Stimulated activated CD4-positive, alpha-beta T cell treated with anti-CD3 and anti-CD28 coated beads, TNF-alpha, amount 100 ng/mL, for 1 hour (primary cell): ENCODE measurements at regions not wholly inside any gene's neighbourhood (a gene's known extent, or its start where the extent isn't known, plus 50 kb on each side); places are given as distances from the start of the nearest gene placed in this dataset.

Experiments
- DNase-seq, 3 donors: peaks; one replicate each; pipeline ENCODE4 v3.0.0-alpha.2; 2020; ENCODE audit warnings: low read depth in 3 of 3, low spot score in 1 of 3

- DNase-seq: no peak
These were observed 110.9 kb upstream of the C1orf174 start for GRCh38 chr1:4010814-4011605.

GRCh38 chr1:4016351-4017130 is 116.5 kb upstream of the C1orf174 start:
- no peak for DNase-seq

GRCh38 chr1:4017636-4018365 is 117.7 kb upstream of the C1orf174 start:
- no peak for DNase-seq

- DNase-seq: no peak
These were observed 118.5 kb upstream of the C1orf174 start for GRCh38 chr1:4018466-4019146.

- DNase-seq: no peak
These were observed 119.1 kb upstream of the C1orf174 start for GRCh38 chr1:4019147-4019521.

GRCh38 chr1:4019606-4020331 is 119.7 kb upstream of the C1orf174 start:
- DNase-seq: no peak

- DNase-seq: no peak
These were observed 120.4 kb upstream of the C1orf174 start for GRCh38 chr1:4020449-4020848.

- no peak for DNase-seq
These were observed 121.3 kb upstream of the C1orf174 start for GRCh38 chr1:4021136-4021973.

- no peak for DNase-seq
These were observed 121.8 kb upstream of the C1orf174 start for GRCh38 chr1:4021974-4022268.

- no peak for DNase-seq
These were observed 122.6 kb upstream of the C1orf174 start for GRCh38 chr1:4022715-4023114.

- DNase-seq: no peak
These were observed 123.6 kb upstream of the C1orf174 start for GRCh38 chr1:4023678-4024077.

- no peak for DNase-seq
These were observed 124.7 kb upstream of the C1orf174 start for GRCh38 chr1:4024811-4025210.

- no peak for DNase-seq
These were observed 125.7 kb upstream of the C1orf174 start for GRCh38 chr1:4025752-4026151.

GRCh38 chr1:4027008-4027407 is 126.9 kb upstream of the C1orf174 start:
- DNase-seq: no peak

GRCh38 chr1:4027492-4028138 is 127.5 kb upstream of the C1orf174 start:
- DNase-seq: no peak

- no peak for DNase-seq
These were observed 128.0 kb upstream of the C1orf174 start for GRCh38 chr1:4028139-4028501.

GRCh38 chr1:4029376-4029775 is 129.3 kb upstream of the C1orf174 start:
- DNase-seq: no peak

GRCh38 chr1:4032571-4032970 is 132.5 kb upstream of the C1orf174 start:
- no peak for DNase-seq

GRCh38 chr1:4033129-4033676 is 133.1 kb upstream of the C1orf174 start:
- DNase-seq: no peak
